CD14-positive monocyte (primary cell): ENCODE measurements at regions not wholly inside any gene's neighbourhood (a gene's known extent, or its start where the extent isn't known, plus 50 kb on each side); places are given as distances from the start of the nearest gene placed in this dataset.

ENCODE experiments used
- DNase-seq, 3 donors: peaks; one replicate each; pipeline ENCODE4 v3.0.0-alpha.2; 2011 to 2022
- H2AFZ ChIP-seq: 2 replicates; pipeline ENCODE4 v1.6.0; 2012; ENCODE audit warnings: mild to moderate bottlenecking, low read depth, low read length, inconsistent platforms; ENCODE audit not compliant: insufficient read depth, poor library complexity, severe bottlenecking
- H3K27ac ChIP-seq, 2 donors: 1 replicate in 1 of 2; 2 replicates in 1 of 2; pipeline ENCODE4 v1.5.1; 2012 to 2013; ENCODE audit warnings: low read length in 2 of 2, control low read depth in 1 of 2, inconsistent platforms in 1 of 2, low read depth in 1 of 2, mild to moderate bottlenecking in 1 of 2
- H3K27me3 ChIP-seq, 2 donors: one replicate each; pipeline versions ENCODE4 v1.6.0 to v1.6.1; 2011 to 2013; ENCODE audit warnings: low read length in 2 of 2; ENCODE audit not compliant: control insufficient read depth in 2 of 2, insufficient read depth in 2 of 2
- H3K36me3 ChIP-seq, 2 donors: replicated peaks in 1 of 2; 1 replicate in 1 of 2; 2 replicates in 1 of 2; pipeline versions ENCODE4 v1.5.1 to v1.6.1; 2012 to 2013; ENCODE audit warnings: low read length in 2 of 2, control low read depth in 1 of 2, inconsistent platforms in 1 of 2, mild to moderate bottlenecking in 1 of 2; ENCODE audit not compliant: insufficient read depth in 2 of 2, control insufficient read depth in 1 of 2
- H3K4me1 ChIP-seq, 2 donors: 1 replicate in 1 of 2; 2 replicates in 1 of 2; pipeline versions ENCODE4 v1.5.1 to v1.6.1; 2012 to 2013; ENCODE audit warnings: low read length in 2 of 2, control low read depth in 1 of 2, inconsistent platforms in 1 of 2, mild to moderate bottlenecking in 1 of 2, moderate library complexity in 1 of 2; ENCODE audit not compliant: insufficient read depth in 2 of 2, control insufficient read depth in 1 of 2
- H3K4me2 ChIP-seq: replicated peaks from 2 replicates; pipeline ENCODE3; 2012; ENCODE audit warnings: low read length, moderate library complexity, mild to moderate bottlenecking; ENCODE audit not compliant: poor library complexity, severe bottlenecking; ENCODE audit errors: extremely low read depth
- H3K4me3 ChIP-seq, 3 experiments: fragments of 200-600 bp in 1 of 3; sonication (generic) in 1 of 3; replicated peaks in 1 of 3; 1 replicate in 2 of 3; 2 replicates in 1 of 3; pipeline ENCODE4 v1.5.1; 2011 to 2013; ENCODE audit warnings: low read length in 3 of 3, mild to moderate bottlenecking in 3 of 3, control low read depth in 2 of 3, low read depth in 2 of 3, inconsistent platforms in 1 of 3, moderate library complexity in 1 of 3
- H3K79me2 ChIP-seq: 2 replicates; pipeline ENCODE4 v1.6.0; 2012; ENCODE audit warnings: mild to moderate bottlenecking, control low read depth, inconsistent platforms, low read length, moderate library complexity; ENCODE audit not compliant: insufficient read depth
- H3K9ac ChIP-seq: 2 replicates; pipeline ENCODE4 v1.6.0; 2017; ENCODE audit warnings: low read length, mild to moderate bottlenecking; ENCODE audit not compliant: insufficient read depth, poor library complexity, severe bottlenecking
- H3K9me3 ChIP-seq, 2 donors: replicated peaks in 1 of 2; 1 replicate in 1 of 2; 2 replicates in 1 of 2; pipeline versions ENCODE4 v1.5.1 to v1.6.1; 2012 to 2013; ENCODE audit warnings: low read length in 2 of 2, control low read depth in 1 of 2; ENCODE audit not compliant: control insufficient read depth in 1 of 2, insufficient read depth in 1 of 2
- H4K20me1 ChIP-seq: 2 replicates; pipeline ENCODE4 v1.6.0; 2012; ENCODE audit warnings: mild to moderate bottlenecking, low read length, control low read depth, moderate library complexity; ENCODE audit not compliant: insufficient read depth
- H3K27ac Mint-ChIP-seq, 7 donors: one replicate each; pipeline ENCODE4 v1.8.0; 2020; ENCODE audit warnings: mild to moderate bottlenecking in 7 of 7, mixed read lengths in 7 of 7, moderate library complexity in 6 of 7, inconsistent platforms in 2 of 7
- H3K27me3 Mint-ChIP-seq, 3 donors: one replicate each; pipeline ENCODE4 v1.8.0; 2021 to 2022; ENCODE audit warnings: low read depth in 3 of 3, mild to moderate bottlenecking in 3 of 3, mixed read lengths in 3 of 3, moderate library complexity in 3 of 3, inconsistent platforms in 1 of 3
- H3K36me3 Mint-ChIP-seq, 2 donors: one replicate each; pipeline ENCODE4 v1.8.0; 2020; ENCODE audit warnings: mixed read lengths in 2 of 2, inconsistent platforms in 1 of 2, mild to moderate bottlenecking in 1 of 2
- H3K4me1 Mint-ChIP-seq: one replicate; pipeline ENCODE4 v1.8.0; 2020; ENCODE audit warnings: mild to moderate bottlenecking, mixed read lengths
- H3K4me3 Mint-ChIP-seq, 2 donors: one replicate each; pipeline ENCODE4 v1.8.0; 2020; ENCODE audit warnings: mild to moderate bottlenecking in 2 of 2, mixed read lengths in 2 of 2, moderate library complexity in 1 of 2
- H3K9me3 Mint-ChIP-seq, 7 donors: one replicate each; pipeline ENCODE4 v1.8.0; 2020 to 2022; ENCODE audit warnings: mixed read lengths in 7 of 7, mild to moderate bottlenecking in 6 of 7, moderate library complexity in 6 of 7, inconsistent platforms in 2 of 7
- WGBS: methylation state at CpG from one replicate; pipeline ENCODE4 v1.1.5; 2013; ENCODE audit warnings: missing lambda C conversion rate; ENCODE audit not compliant: insufficient coverage; 5-methylcytosine and 5-hydroxymethylcytosine counted together
- intact Hi-C, 2 donors: fragments of 100-400 bp; cut with micrococcal nuclease; formaldehyde crosslinking; loops; one replicate each; pipeline versions ENCODE4 v1.15.0 to v1.15.1; 2023
- TF ChIP-seq, protein P1 (sequence below): fragments of 200-600 bp; IDR thresholded peaks from one replicate; pipeline ENCODE4 v1.8.0; 2022; ENCODE audit warnings: antibody characterized with exemption, mild to moderate bottlenecking

DNA sequence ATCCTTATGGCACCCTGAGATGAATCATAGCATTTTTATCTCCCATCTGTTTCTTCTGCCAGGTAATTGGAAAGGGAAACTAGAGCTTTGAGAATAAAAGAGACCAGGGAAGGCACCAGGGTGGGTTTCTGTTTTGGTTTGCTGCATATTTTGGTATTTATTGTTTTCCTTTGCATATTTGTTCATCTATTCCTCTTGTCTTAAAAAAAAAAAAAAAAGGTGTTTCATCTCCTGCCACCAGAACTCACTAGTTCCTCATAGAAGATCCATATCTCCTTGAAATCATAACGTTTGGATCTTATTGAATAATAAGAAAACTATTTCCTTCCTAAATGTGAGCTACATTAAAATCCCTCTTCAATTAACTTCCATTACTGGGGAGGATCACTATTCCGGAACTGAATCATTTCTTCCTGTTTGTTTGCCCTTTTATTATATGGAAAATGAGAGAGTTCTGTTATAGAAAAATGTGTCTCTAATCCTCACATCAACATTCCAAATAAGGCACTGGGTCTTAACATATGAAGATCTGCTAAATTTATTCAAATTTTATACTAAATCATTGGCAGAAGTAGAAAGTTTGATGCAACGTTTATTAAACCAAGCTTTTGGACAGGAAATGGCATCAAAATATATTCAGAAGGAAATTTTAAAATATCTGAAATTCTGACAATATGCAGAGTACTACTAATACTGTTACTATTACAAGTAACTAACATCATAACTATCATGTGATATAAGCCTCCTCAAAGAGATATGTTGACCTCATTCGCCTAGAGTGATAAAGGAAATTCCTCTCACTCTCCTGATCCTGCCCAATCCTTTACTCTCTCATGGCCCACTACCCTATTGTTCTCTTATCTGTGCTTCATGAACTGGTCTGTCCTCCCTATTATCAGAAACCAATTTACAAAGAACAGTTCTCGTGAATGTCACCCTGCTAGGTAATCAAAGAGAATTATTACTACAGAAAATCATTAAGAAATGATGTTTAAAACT is 229.4 kb upstream of the RSPO3 start:
- no peaks in the 10 kb centered on the region for H3K4me1 ChIP-seq
- TF ChIP-seq, protein P1, sequence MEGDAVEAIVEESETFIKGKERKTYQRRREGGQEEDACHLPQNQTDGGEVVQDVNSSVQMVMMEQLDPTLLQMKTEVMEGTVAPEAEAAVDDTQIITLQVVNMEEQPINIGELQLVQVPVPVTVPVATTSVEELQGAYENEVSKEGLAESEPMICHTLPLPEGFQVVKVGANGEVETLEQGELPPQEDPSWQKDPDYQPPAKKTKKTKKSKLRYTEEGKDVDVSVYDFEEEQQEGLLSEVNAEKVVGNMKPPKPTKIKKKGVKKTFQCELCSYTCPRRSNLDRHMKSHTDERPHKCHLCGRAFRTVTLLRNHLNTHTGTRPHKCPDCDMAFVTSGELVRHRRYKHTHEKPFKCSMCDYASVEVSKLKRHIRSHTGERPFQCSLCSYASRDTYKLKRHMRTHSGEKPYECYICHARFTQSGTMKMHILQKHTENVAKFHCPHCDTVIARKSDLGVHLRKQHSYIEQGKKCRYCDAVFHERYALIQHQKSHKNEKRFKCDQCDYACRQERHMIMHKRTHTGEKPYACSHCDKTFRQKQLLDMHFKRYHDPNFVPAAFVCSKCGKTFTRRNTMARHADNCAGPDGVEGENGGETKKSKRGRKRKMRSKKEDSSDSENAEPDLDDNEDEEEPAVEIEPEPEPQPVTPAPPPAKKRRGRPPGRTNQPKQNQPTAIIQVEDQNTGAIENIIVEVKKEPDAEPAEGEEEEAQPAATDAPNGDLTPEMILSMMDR = no peak
- H3K9ac ChIP-seq = no peak overlapping the region
- Mint-ChIP-seq H3K36me3 (no peaks in the 10 kb centered on the region), H3K27me3 (no peaks in the 10 kb centered on the region), H3K9me3 (peaks cover 3 to 18% (median 10%) of the 10 kb centered on the region in 7 donors), H3K27ac (no peak overlapping the region), H3K4me1 (no peaks in the 10 kb centered on the region), H3K4me3 (no peak overlapping the region)
- no peak overlapping the region for H2AFZ ChIP-seq
- no peaks in the 10 kb centered on the region for H4K20me1 ChIP-seq
- no peaks in the 10 kb centered on the region for H3K79me2 ChIP-seq
- H3K9me3 ChIP-seq = peaks cover 6 to 11% of the 10 kb centered on the region in 2 donors
- intact Hi-C loops = no loop called here
- DNase-seq = no peak
- H3K27me3 ChIP-seq = no peaks in the 10 kb centered on the region
- no peaks in the 10 kb centered on the region for H3K36me3 ChIP-seq
- no peak overlapping the region for H3K4me2 ChIP-seq
- H3K27ac ChIP-seq = no peak overlapping the region
- H3K4me3 ChIP-seq = no peak overlapping the region
- no CpG with 5 or more reads among the region's 5 CpGs for WGBS

DNA sequence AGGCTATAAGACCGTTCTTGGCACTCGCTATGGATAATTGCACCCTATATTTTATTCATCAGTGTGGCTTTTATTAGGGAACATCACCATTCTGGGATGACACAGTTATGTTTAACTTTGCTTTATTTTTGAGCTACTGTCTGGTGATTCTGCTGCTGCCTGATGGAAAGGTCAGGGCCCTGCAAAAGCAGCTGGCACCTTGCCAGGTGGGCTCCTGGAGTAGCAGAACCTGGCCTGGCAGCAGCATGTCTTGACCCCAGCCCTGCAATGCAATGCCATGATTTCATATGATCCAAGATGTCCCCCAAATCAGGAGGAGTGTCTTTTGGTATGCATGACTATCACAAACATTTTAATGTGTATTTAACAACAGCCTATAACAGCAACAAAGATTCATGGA is 228.4 kb upstream of the RSPO3 start:
- Mint-ChIP-seq H3K9me3 (peaks cover 4 to 17% (median 9%) of the 10 kb centered on the region in 7 donors), H3K4me3 (no peak overlapping the region), H3K27me3 (peaks cover 0 to 2% (median 0%) of the 10 kb centered on the region in 3 donors), H3K36me3 (no peaks in the 10 kb centered on the region), H3K27ac (no peak overlapping the region), H3K4me1 (no peaks in the 10 kb centered on the region)
- H3K27me3 ChIP-seq = no peaks in the 10 kb centered on the region
- no peak overlapping the region for H3K9ac ChIP-seq
- H3K27ac ChIP-seq = no peak overlapping the region
- no peaks in the 10 kb centered on the region for H3K36me3 ChIP-seq
- no peaks in the 10 kb centered on the region for H4K20me1 ChIP-seq
- intact Hi-C loops = no loop called here
- WGBS = no CpG with 5 or more reads among the region's 2 CpGs
- no peak overlapping the region for H3K4me2 ChIP-seq
- H3K79me2 ChIP-seq = no peaks in the 10 kb centered on the region
- DNase-seq = no peak
- no peak overlapping the region for H2AFZ ChIP-seq
- no peaks in the 10 kb centered on the region for H3K4me1 ChIP-seq
- H3K4me3 ChIP-seq = no peak overlapping the region
- TF ChIP-seq, protein P1 = no peak
- H3K9me3 ChIP-seq = peaks cover 6 to 11% of the 10 kb centered on the region in 2 donors
